ENCODE measurements at regions not wholly inside any gene's neighbourhood (a gene's known extent, or its start where the extent isn't known, plus 50 kb on each side); places are given as distances from the start of the nearest gene placed in this dataset.
"Not testable (repeated sequence)": the region's sequence is repeated elsewhere in the genome, so short reads cannot be mapped to it uniquely, and the experiment has no call there.

- peak in 1 of 2 experiments; percentile 30 for DNase-seq (ENCODE audit: low read depth in 1 of 2, low spot score in 2 of 2)
- Histone ChIP-seq H3K36me3 (no peaks in the 10 kb centered on the region), H3K4me3 (no peak overlapping the region), H3K27ac (no peak overlapping the region), H3K9me3 (replicated peaks) (no peaks in the 10 kb centered on the region), H3K27me3 (replicated peaks) (no peaks in the 10 kb centered on the region), H3K4me1 (replicated peaks) (no peaks in the 10 kb centered on the region)
Measured at GRCh38 chr2:92072461-92073035, 2798.7 kb upstream of the TEKT4 start.

GRCh38 chr2:92073036-92073814, 2798.0 kb upstream of the TEKT4 start:
- DNase-seq (ENCODE audit: low read depth in 1 of 2, low spot score in 2 of 2), result peak in 1 of 2 experiments; percentile 35

GRCh38 chr2:92073815-92074548, 2797.2 kb upstream of the TEKT4 start:
- H3K4me3 ChIP-seq, result no peak overlapping the region
- no peaks in the 10 kb centered on the region for H3K9me3 ChIP-seq (replicated peaks)
- H3K36me3 ChIP-seq, result no peaks in the 10 kb centered on the region
- DNase-seq (ENCODE audit: low read depth in 1 of 2, low spot score in 2 of 2), result peak in 1 of 2 experiments; percentile 26
- H3K27ac ChIP-seq, result no peak overlapping the region
- no peaks in the 10 kb centered on the region for H3K27me3 ChIP-seq (replicated peaks)
- H3K4me1 ChIP-seq (replicated peaks), result no peaks in the 10 kb centered on the region

More at GRCh38 chr2:92073036-92073814, 2798.0 kb upstream of the TEKT4 start:
- H3K27me3 ChIP-seq (replicated peaks), result no peaks in the 10 kb centered on the region
- H3K36me3 ChIP-seq, result no peaks in the 10 kb centered on the region
- no peak overlapping the region for H3K27ac ChIP-seq
- H3K4me3 ChIP-seq, result no peak overlapping the region
- H3K4me1 ChIP-seq (replicated peaks), result no peaks in the 10 kb centered on the region
- no peaks in the 10 kb centered on the region for H3K9me3 ChIP-seq (replicated peaks)

DNA sequence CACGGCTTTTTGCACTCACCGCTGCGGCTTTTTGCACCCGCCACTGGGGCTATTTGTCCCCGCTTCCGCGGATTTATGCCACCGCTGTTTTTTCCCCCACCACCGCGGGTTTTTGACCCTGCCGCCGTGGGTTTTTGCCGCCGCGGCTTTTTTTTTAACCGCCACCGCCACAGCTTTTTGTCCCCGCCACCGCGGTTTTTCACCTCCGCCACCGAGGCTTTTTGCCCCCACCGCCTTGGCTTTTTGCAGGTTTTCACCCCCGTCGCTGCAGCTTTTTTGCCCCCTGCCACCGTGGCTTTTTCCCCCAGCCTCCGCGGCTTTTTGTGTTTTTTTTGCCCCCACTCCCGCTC, 2796.7 kb upstream of the TEKT4 start:
- DNase-seq (ENCODE audit: low read depth in 1 of 2, low spot score in 2 of 2), result peak in 1 of 2 experiments; percentile 30
- Histone ChIP-seq H3K4me1 (replicated peaks) (no peaks in the 10 kb centered on the region), H3K27ac (no peak overlapping the region), H3K27me3 (replicated peaks) (no peaks in the 10 kb centered on the region), H3K36me3 (no peaks in the 10 kb centered on the region), H3K9me3 (replicated peaks) (no peaks in the 10 kb centered on the region), H3K4me3 (no peak overlapping the region)

- not testable (repeated sequence) for H3K27me3 ChIP-seq (replicated peaks); H3K27ac ChIP-seq; H3K4me1 ChIP-seq (replicated peaks); H3K9me3 ChIP-seq (replicated peaks); H3K36me3 ChIP-seq; DNase-seq (ENCODE audit: low read depth in 1 of 2, low spot score in 2 of 2); H3K4me3 ChIP-seq
Measured at GRCh38 chr2:92075363-92075762, 2795.9 kb upstream of the TEKT4 start.

Data from SJSA1 (cell line).